PC-3 (cell line): ENCODE measurements at regions not wholly inside any gene's neighbourhood (a gene's known extent, or its start where the extent isn't known, plus 50 kb on each side); places are given as distances from the start of the nearest gene placed in this dataset.

Experiments
- ATAC-seq: fragments of 200-7000 bp; cut with Tn5 transposase; 2 replicates; pipeline ENCODE4 v1.9.1; 2020; ENCODE audit warnings: mild to moderate bottlenecking, moderate library complexity
- BruUV-seq: library from RNA; stranded (reverse); fragments of 400-500 nt; replicated peaks from 2 replicates; lab custom pipeline; 2021; lab: Mats Ljungman, UMichigan
- CTCF ChIA-PET: fragments of 300-600 bp; sonication (Branson Sonifier 250); formaldehyde crosslinking; loops from one replicate; lab custom pipeline; 2022; ENCODE audit warnings: antibody characterized with exemption; lab: Charles Lee
- POLR2A ChIA-PET: fragments of 300-600 bp; sonication (Branson Sonifier 250); formaldehyde crosslinking; loops from one replicate; lab custom pipeline; 2022; ENCODE audit warnings: antibody characterized with exemption; ENCODE audit not compliant: unreplicated experiment; lab: Charles Lee
- DNase-seq: peaks from one replicate; pipeline ENCODE4 v3.0.0-alpha.2; 2015
- H2AFZ ChIP-seq: fragments of 300-600 bp; sonication (generic); 2 replicates; pipeline ENCODE4 v1.6.0; 2016; ENCODE audit warnings: antibody characterized with exemption, low read length
- H3F3A ChIP-seq: fragments of 300-600 bp; sonication (generic); one replicate; pipeline ENCODE4 v1.6.0; 2017; ENCODE audit warnings: antibody characterized with exemption, low read length, control low read depth, mild to moderate bottlenecking; ENCODE audit not compliant: unreplicated experiment
- H3K27ac ChIP-seq: fragments of 300-600 bp; sonication (generic); 2 replicates; pipeline ENCODE4 v1.5.1; 2016; ENCODE audit warnings: mild to moderate bottlenecking, low read length
- H3K27me3 ChIP-seq: fragments of 300-600 bp; sonication (generic); 2 replicates; pipeline ENCODE4 v1.6.1; 2016; ENCODE audit warnings: low read length, mixed read lengths
- H3K36me3 ChIP-seq: fragments of 300-600 bp; sonication (generic); 2 replicates; pipeline ENCODE4 v1.6.1; 2016; ENCODE audit warnings: low read depth, mixed run types, low read length, mixed read lengths
- H3K4me1 ChIP-seq: fragments of 300-600 bp; sonication (generic); 2 replicates; pipeline ENCODE4 v1.5.1; 2016; ENCODE audit warnings: low read length; ENCODE audit not compliant: insufficient read depth
- H3K4me2 ChIP-seq: fragments of 300-600 bp; sonication (generic); 2 replicates; pipeline ENCODE4 v1.6.0; 2016; ENCODE audit warnings: low read length
- H3K4me3 ChIP-seq: fragments of 300-600 bp; sonication (generic); 2 replicates; pipeline ENCODE4 v1.5.1; 2016; ENCODE audit warnings: mild to moderate bottlenecking, low read length, mixed read lengths
- H3K79me2 ChIP-seq: fragments of 300-600 bp; sonication (generic); 2 replicates; pipeline ENCODE4 v1.6.1; 2017; ENCODE audit warnings: low read length, mixed read lengths
- H3K9ac ChIP-seq: fragments of 300-600 bp; sonication (generic); 2 replicates; pipeline ENCODE4 v1.6.0; 2016; ENCODE audit warnings: mild to moderate bottlenecking, low read length
- H3K9me2 ChIP-seq: fragments of 300-600 bp; sonication (generic); replicated peaks from 2 replicates; pipeline ENCODE4 v1.6.1; 2016; ENCODE audit warnings: mixed run types, low read length, mixed read lengths
- H3K9me3 ChIP-seq: fragments of 300-600 bp; sonication (generic); 2 replicates; pipeline ENCODE4 v1.6.1; 2016; ENCODE audit warnings: low read length, mixed read lengths
- H4K20me1 ChIP-seq: fragments of 300-600 bp; sonication (generic); 2 replicates; pipeline ENCODE4 v1.6.1; 2016; ENCODE audit warnings: low read length, mixed read lengths
- EZH2 ChIP-seq: fragments of 300-600 bp; sonication (generic); IDR thresholded peaks from one replicate; pipeline ENCODE4 v1.6.1; 2017; ENCODE audit warnings: antibody characterized with exemption, mild to moderate bottlenecking, low read length; ENCODE audit not compliant: unreplicated experiment
- EZH2phosphoT487 ChIP-seq: fragments of 300-600 bp; sonication (generic); IDR thresholded peaks from 2 replicates; pipeline ENCODE4 v1.6.1; 2018; ENCODE audit warnings: mild to moderate bottlenecking, antibody characterized with exemption, low read length, borderline replicate concordance
- intact Hi-C: fragments of 100-400 bp; cut with micrococcal nuclease; formaldehyde crosslinking; loops from 2 replicates; pipeline ENCODE4 v1.9.0; 2023
- TF ChIP-seq, protein P1 (sequence below): fragments of 300-600 bp; sonication (generic); conservative IDR thresholded peaks from 2 replicates; pipeline ENCODE4 v1.5.1; 2017; ENCODE audit warnings: antibody characterized with exemption, low read depth, mild to moderate bottlenecking, low read length

DNA sequence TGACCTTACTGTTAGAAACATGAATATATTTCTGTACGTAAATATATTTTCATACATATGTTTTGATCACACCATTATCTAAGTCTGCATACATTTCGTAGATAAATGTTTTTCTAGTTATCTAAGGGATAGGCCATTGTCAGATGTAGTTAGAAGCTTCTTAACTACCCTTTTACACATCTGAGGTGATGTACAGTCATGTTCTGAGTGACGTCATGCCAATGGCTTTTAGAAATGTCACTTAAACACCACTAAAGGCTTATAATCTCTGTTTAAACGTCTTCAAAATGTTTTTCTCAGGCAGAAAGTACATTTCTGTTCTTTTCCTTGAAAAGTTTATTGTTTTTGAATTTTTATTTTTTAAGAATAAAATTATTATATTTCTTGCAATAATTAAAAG is 781.9 kb downstream of the MRPL39 start:
- DNase-seq, result no peak
- POLR2A ChIA-PET, result no interaction called here
- TF ChIP-seq EZH2phosphoT487 (no peak), EZH2 (no peak)
- TF ChIP-seq, protein P1, sequence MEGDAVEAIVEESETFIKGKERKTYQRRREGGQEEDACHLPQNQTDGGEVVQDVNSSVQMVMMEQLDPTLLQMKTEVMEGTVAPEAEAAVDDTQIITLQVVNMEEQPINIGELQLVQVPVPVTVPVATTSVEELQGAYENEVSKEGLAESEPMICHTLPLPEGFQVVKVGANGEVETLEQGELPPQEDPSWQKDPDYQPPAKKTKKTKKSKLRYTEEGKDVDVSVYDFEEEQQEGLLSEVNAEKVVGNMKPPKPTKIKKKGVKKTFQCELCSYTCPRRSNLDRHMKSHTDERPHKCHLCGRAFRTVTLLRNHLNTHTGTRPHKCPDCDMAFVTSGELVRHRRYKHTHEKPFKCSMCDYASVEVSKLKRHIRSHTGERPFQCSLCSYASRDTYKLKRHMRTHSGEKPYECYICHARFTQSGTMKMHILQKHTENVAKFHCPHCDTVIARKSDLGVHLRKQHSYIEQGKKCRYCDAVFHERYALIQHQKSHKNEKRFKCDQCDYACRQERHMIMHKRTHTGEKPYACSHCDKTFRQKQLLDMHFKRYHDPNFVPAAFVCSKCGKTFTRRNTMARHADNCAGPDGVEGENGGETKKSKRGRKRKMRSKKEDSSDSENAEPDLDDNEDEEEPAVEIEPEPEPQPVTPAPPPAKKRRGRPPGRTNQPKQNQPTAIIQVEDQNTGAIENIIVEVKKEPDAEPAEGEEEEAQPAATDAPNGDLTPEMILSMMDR, result no peak

DNA sequence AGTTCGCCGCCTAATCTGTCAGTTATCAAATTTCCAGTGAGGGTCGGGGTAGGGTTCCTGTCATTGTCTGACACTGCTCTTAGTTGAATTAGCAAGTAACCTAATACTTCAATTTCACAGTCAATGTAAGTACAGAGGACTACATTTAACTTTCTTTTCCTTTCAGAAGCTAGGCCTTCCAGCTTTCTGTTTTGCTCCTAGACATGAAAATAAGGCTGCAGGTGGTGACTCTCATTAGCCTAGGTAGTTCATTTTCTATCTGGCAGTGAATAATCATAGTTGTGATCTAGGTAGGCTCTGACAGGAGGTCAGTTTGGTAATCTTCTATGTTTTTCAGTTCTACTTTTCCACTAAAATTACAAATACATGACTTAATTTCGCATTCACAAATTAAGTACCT is 783.1 kb downstream of the MRPL39 start:
- no peaks in the 10 kb centered on the region for H3K36me3 ChIP-seq
- ATAC-seq (no peak), DNase-seq (no peak)
- TF ChIP-seq, protein P1, result no peak
- TF ChIP-seq EZH2, result no peak
- no peak for TF ChIP-seq EZH2phosphoT487
- no peak overlapping the region for H3K4me3 ChIP-seq
- H3K4me1 ChIP-seq, result no peaks in the 10 kb centered on the region
- BruUV-seq, result no TSS peak
- no peak overlapping the region for H3K9ac ChIP-seq
- no peaks in the 10 kb centered on the region for H3K27me3 ChIP-seq
- no peak overlapping the region for H3K4me2 ChIP-seq
- no peaks in the 10 kb centered on the region for H3F3A ChIP-seq
- POLR2A ChIA-PET, result no interaction called here
- intact Hi-C loops, result no loop called here
- CTCF ChIA-PET, result no interaction called here
- no peak overlapping the region for H3K27ac ChIP-seq
- H3K79me2 ChIP-seq, result no peaks in the 10 kb centered on the region
- no peaks in the 10 kb centered on the region for H3K9me3 ChIP-seq
- H2AFZ ChIP-seq, result no peak overlapping the region
- no peaks in the 10 kb centered on the region for H3K9me2 ChIP-seq
- no peaks in the 10 kb centered on the region for H4K20me1 ChIP-seq

More for the DNA sequence above, 781.9 kb downstream of the MRPL39 start:
- Histone ChIP-seq H3K4me3 (no peak overlapping the region), H3K4me1 (no peaks in the 10 kb centered on the region), H3K27me3 (no peaks in the 10 kb centered on the region), H3K9me3 (no peaks in the 10 kb centered on the region), H3K4me2 (no peak overlapping the region), H3K36me3 (no peaks in the 10 kb centered on the region), H3K79me2 (no peaks in the 10 kb centered on the region), H3K9me2 (no peaks in the 10 kb centered on the region), H3K27ac (no peak overlapping the region), H2AFZ (no peak overlapping the region), H4K20me1 (no peaks in the 10 kb centered on the region), H3F3A (no peaks in the 10 kb centered on the region), H3K9ac (no peak overlapping the region)
- no TSS peak for BruUV-seq
- ATAC-seq, result no peak
- CTCF ChIA-PET, result no interaction called here
- intact Hi-C loops, result no loop called here

DNA sequence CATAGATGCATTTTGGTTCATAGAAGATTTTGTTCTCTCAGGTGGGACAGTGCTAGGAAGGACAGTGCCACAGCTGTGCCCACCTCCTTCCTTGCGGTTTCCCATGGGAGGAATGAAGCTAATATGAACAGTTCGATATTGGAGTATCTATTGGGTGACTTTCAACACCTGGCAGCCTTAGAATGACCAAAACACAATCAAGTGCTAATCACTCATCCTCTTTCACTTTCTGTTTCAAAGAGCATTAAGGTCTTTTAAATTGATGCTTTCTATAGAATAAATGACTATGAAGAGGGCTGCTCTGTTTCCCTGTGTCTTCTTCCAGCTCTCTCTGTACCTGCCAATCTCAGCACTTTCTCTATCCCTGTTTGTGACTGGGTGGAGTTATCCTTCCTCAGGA is 784.0 kb downstream of the MRPL39 start:
- Histone ChIP-seq H3K4me2 (no peak overlapping the region), H3K4me1 (no peaks in the 10 kb centered on the region), H3K79me2 (no peaks in the 10 kb centered on the region), H3F3A (no peaks in the 10 kb centered on the region), H3K36me3 (no peaks in the 10 kb centered on the region), H2AFZ (no peak overlapping the region), H3K9me3 (no peaks in the 10 kb centered on the region), H4K20me1 (no peaks in the 10 kb centered on the region), H3K27me3 (no peaks in the 10 kb centered on the region), H3K27ac (no peak overlapping the region), H3K9me2 (no peaks in the 10 kb centered on the region), H3K9ac (no peak overlapping the region), H3K4me3 (no peak overlapping the region)
- ChIA-PET POLR2A (no interaction called here), CTCF (no interaction called here)
- intact Hi-C loops, result no loop called here
- no peak for DNase-seq
- no peak for ATAC-seq
- TF ChIP-seq EZH2, result no peak
- TF ChIP-seq, protein P1, result no peak
- TF ChIP-seq EZH2phosphoT487, result no peak
- BruUV-seq, result no TSS peak
